ENCODE measurements at regions not wholly inside any gene's neighbourhood (a gene's known extent, or its start where the extent isn't known, plus 50 kb on each side); places are given as distances from the start of the nearest gene placed in this dataset.

DNA sequence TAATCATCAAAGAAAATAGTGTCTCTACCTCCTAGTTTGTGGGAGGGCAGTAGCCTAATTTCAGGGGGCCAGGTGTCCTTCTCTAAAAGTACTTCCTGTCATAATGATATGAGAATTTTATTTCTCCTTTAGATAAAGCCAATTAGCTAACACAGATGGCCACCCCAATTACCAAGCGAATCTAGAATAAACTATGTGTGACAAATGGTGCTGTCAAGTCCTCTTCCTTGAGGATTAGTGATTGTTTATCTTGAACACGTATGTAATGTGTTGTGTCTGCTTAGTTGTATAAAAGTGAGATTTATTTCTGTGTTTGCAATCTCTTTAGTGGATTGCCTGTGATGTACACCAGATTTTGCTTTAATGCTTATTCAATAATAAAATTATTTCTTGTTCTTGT is 1120.0 kb downstream of the SORCS1 start:
- H3K36me3 ChIP-seq (ENCODE audit: insufficient read depth, low read length) = no peaks in the 10 kb centered on the region
- H3K27ac ChIP-seq (ENCODE audit: low read depth, low read length, poor library complexity, severe bottlenecking) = no peak overlapping the region
- no peak overlapping the region for H3K4me3 ChIP-seq (ENCODE audit: low read depth, low read length, poor library complexity, severe bottlenecking)
- no TSS peak for BruUV-seq (replicated peaks)
- H3K4me2 ChIP-seq (ENCODE audit: low read length) = no peak overlapping the region
- no peaks in the 10 kb centered on the region for H3K9me2 ChIP-seq (ENCODE audit: insufficient read depth, low read length)
- ChIA-PET POLR2A (no interaction called here), CTCF (ENCODE audit: unreplicated experiment) (no interaction called here)
- H3K79me2 ChIP-seq (ENCODE audit: insufficient read depth, low read depth, low read length) = no peaks in the 10 kb centered on the region
- TF ChIP-seq CTCF (conservative IDR thresholded peaks at IDR 0.05; ENCODE audit: low read length) (no peak), EZH2phosphoT487 (IDR thresholded peaks at IDR 0.05; ENCODE audit: borderline replicate concordance, low read depth, low read length) (no peak)
- no peaks in the 10 kb centered on the region for H3K4me1 ChIP-seq (ENCODE audit: insufficient read depth, low read length, poor library complexity, severe bottlenecking)
- DNase-seq (ENCODE audit: low spot score) = no peak
- intact Hi-C loops (cut with micrococcal nuclease; ENCODE audit: unreplicated experiment) = no loop called here
- H3K9me3 ChIP-seq (ENCODE audit: low read length) = no peaks in the 10 kb centered on the region
- no peak overlapping the region for H2AFZ ChIP-seq (ENCODE audit: low read length)
- no peaks in the 10 kb centered on the region for H4K20me1 ChIP-seq (ENCODE audit: insufficient read depth, low read length)

DNA sequence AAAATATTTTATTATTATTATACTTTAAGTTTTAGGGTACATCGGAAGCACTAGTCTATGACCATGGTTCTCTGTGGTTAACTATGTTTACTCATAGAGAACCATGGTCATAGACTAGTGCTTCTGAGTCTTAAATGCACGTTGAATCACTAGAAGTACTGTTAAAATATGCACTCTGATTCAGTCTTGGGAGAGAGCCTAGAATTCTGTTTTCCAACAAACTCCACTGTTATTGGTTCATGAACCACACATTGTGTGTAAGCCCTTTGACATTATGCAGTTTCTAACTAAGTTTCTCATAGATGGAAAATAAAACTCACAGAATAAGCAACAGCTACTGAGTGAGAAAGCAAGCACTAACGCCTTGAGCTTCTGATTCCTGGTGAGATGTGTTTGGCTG is 1120.6 kb downstream of the SORCS1 start:
- no peaks in the 10 kb centered on the region for H3K4me1 ChIP-seq (ENCODE audit: insufficient read depth, low read length, poor library complexity, severe bottlenecking)
- no peaks in the 10 kb centered on the region for H3K79me2 ChIP-seq (ENCODE audit: insufficient read depth, low read depth, low read length)
- intact Hi-C loops (cut with micrococcal nuclease; ENCODE audit: unreplicated experiment) = no loop called here
- H3K9me2 ChIP-seq (ENCODE audit: insufficient read depth, low read length) = no peaks in the 10 kb centered on the region
- no peaks in the 10 kb centered on the region for H3K36me3 ChIP-seq (ENCODE audit: insufficient read depth, low read length)
- H3K4me2 ChIP-seq (ENCODE audit: low read length) = no peak overlapping the region
- no peak for TF ChIP-seq EZH2phosphoT487 (IDR thresholded peaks at IDR 0.05; ENCODE audit: borderline replicate concordance, low read depth, low read length)
- no peak for TF ChIP-seq CTCF (conservative IDR thresholded peaks at IDR 0.05; ENCODE audit: low read length)
- CTCF ChIA-PET (ENCODE audit: unreplicated experiment) = no interaction called here
- H3K27ac ChIP-seq (ENCODE audit: low read depth, low read length, poor library complexity, severe bottlenecking) = no peak overlapping the region
- no peak overlapping the region for H3K4me3 ChIP-seq (ENCODE audit: low read depth, low read length, poor library complexity, severe bottlenecking)
- no TSS peak for BruUV-seq (replicated peaks)
- no peak overlapping the region for H2AFZ ChIP-seq (ENCODE audit: low read length)
- no peaks in the 10 kb centered on the region for H3K9me3 ChIP-seq (ENCODE audit: low read length)
- POLR2A ChIA-PET = interaction anchor here (1.4 kb wide), 1 partner anchor 14 kb away, joined by 3 read pairs; no protein-coding TSS in a partner anchor
- H4K20me1 ChIP-seq (ENCODE audit: insufficient read depth, low read length) = no peaks in the 10 kb centered on the region
- DNase-seq (ENCODE audit: low spot score) = no peak

DNA sequence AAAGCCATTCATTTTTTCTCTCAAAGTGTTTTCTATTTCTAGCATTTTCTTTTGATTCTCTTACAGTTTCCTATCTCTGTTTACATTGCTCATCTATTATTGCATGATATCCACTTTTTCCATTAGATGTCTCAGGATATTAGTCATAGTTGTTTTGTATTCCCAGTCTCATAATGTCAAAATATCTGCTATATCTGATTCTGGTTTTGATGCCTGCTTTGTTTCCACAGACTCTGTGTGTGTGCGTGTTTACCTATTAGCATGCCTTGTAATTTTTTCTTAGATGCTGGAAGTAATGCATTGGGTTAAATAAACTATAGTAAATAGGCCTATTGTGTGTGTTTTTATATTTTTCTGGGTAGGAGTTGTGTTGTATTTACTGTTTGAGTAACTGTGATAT is 1126.3 kb downstream of the SORCS1 start:
- Histone ChIP-seq H3K4me2 (ENCODE audit: low read length) (no peak overlapping the region), H3K4me3 (ENCODE audit: low read depth, low read length, poor library complexity, severe bottlenecking) (no peak overlapping the region), H3K27ac (ENCODE audit: low read depth, low read length, poor library complexity, severe bottlenecking) (no peak overlapping the region), H3K9me3 (ENCODE audit: low read length) (no peaks in the 10 kb centered on the region), H3K36me3 (ENCODE audit: insufficient read depth, low read length) (no peaks in the 10 kb centered on the region), H3K9me2 (ENCODE audit: insufficient read depth, low read length) (no peaks in the 10 kb centered on the region), H2AFZ (ENCODE audit: low read length) (no peak overlapping the region), H4K20me1 (ENCODE audit: insufficient read depth, low read length) (no peaks in the 10 kb centered on the region), H3K79me2 (ENCODE audit: insufficient read depth, low read depth, low read length) (no peaks in the 10 kb centered on the region), H3K4me1 (ENCODE audit: insufficient read depth, low read length, poor library complexity, severe bottlenecking) (no peaks in the 10 kb centered on the region)
- TF ChIP-seq EZH2phosphoT487 (IDR thresholded peaks at IDR 0.05; ENCODE audit: borderline replicate concordance, low read depth, low read length) = no peak
- TF ChIP-seq CTCF (conservative IDR thresholded peaks at IDR 0.05; ENCODE audit: low read length) = no peak
- DNase-seq (ENCODE audit: low spot score) = no peak
- no TSS peak for BruUV-seq (replicated peaks)
- CTCF ChIA-PET (ENCODE audit: unreplicated experiment) = no interaction called here
- intact Hi-C loops (cut with micrococcal nuclease; ENCODE audit: unreplicated experiment) = no loop called here
- POLR2A ChIA-PET = no interaction called here
